ENCODE measurements at regions not wholly inside any gene's neighbourhood (a gene's known extent, or its start where the extent isn't known, plus 50 kb on each side); places are given as distances from the start of the nearest gene placed in this dataset.
A peak's percentile ranks its signal among the peaks of the same experiment; 100 is the strongest.
"Not testable (repeated sequence)": the region's sequence is repeated elsewhere in the genome, so short reads cannot be mapped to it uniquely, and the experiment has no call there.

DNA sequence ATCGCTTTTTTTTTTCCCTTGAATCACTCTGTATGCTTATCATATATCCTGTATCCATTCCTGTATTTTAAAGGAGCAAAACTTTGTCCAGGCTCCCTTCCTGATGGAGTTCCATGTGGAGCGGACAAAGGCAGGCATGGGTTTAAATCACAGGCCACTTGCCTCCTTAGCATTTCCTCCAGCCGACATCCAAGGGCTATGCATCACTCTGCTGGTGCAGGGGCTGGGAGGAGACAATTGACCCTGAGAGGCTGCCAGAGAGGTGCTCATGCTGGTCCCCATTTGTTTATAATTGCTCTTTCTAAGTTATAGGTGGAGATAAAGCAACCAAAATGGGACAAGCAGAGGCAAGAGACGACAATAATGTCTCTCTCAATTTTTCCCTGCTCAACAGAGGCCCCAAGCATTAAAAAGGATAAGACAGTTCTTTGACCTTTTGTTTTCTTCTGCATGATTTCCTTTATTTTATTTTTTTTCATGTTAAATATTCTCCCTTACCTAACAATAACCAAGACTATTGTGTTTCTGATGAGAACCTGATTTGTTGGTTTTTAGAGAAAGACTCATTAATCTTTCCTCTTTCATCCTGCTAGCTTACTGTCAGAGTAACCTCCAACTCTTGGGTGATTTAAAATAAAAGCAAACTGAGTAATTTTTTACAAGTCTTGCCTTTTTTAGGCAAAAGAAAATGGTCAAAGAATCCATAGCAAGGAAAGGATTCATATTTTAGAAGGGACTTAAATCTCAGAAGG, 353.7 kb downstream of the ADGRL2 start:
- DNase-seq, result no peak

DNA sequence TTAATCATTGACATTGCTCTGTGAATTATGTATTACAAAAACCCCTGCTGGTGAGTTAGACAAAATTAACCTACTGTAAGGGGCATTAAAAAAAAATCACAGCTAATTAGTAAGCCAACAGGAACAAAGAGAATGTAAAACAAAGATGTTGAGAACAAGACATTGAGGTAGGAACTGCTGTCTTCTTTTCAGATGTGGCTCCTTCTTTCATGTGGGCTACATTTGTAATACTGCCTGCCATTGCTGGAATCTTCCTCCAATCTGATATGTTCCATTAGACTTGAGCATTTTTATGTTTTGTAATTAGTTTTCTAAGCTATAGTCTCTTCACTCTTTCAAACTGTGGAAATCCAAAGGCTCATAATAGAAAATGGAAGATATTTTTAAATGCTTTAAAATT, 353.0 kb downstream of the ADGRL2 start:
- DNase-seq, result no peak

DNA sequence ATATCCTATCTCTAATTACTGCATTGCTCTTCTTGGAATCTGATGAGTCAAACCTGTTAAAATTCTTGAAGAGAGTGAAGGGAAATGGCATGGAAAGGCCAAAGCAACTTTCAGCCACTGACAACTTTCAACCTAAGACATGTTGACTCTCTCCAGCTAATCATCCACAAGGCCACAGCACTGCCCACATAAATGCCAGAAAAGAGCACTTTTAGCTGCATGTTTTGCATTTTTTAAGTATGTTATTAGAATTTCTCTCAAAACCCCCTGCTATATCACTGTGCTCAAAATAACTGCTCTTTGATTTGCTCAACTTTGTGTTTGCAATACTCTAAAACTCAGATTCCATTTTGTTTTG, 352.5 kb downstream of the ADGRL2 start:
- no peak for DNase-seq

DNA sequence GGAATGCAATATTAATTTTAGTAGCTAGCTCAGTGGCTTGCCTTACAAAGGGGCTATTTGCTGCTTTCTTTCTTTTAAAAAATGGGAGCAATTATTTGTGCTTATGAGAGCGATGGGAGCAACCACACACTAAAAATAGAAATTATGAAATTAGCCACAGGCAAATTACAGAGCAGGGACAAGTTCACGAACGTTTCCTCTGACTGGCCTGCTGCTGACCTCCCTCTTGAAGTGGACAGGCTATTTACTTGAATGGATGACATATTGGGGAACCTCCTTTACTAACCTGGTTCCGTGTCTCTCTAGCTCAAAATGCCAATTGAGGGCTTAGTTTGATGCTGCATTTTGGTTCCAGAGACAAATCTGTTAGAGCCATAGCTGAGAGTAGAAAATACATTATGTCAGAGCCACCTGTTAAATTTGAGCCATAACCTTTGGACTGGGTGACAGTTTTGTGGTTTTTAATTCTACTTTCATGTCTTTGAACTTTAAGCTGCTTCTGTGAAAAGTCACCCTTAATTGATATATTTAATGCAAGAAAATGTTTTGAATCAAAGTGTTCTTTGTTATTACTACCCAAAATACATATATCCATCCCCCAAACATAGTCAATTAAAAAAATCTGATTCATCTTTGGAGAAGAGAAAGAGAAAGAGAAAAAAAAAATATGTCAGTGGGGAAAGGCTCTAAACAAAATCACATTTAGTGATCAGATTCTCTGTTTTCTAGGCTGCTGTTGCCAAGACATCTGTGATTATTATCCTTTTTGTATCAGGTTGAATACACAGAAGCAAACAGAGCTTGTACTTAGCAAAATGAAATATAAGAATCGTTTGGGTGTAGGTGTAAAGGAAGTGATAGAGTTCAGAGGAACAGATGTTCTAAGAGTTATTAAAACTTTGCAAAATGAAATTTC, 351.9 kb downstream of the ADGRL2 start:
- DNase-seq, result peak; percentile 89

DNA sequence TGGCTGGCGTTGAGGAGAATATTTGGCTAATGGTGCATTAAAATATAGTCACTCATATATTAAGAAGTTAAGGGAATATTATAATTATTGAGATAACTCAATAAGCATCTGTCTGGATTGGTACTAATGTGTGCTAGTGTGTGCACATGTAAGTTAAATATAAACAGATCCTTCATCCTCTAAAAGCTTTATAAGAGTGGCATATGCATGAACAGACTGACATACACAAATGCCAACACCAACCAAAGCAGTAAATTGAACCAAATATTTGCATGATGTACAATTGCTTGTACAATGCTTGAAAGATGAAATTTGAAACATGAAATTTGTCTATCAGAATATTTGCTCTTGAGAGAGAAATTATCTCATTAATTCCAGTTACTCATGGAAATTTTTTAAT, 344.9 kb downstream of the ADGRL2 start:
- DNase-seq, result no peak

DNA sequence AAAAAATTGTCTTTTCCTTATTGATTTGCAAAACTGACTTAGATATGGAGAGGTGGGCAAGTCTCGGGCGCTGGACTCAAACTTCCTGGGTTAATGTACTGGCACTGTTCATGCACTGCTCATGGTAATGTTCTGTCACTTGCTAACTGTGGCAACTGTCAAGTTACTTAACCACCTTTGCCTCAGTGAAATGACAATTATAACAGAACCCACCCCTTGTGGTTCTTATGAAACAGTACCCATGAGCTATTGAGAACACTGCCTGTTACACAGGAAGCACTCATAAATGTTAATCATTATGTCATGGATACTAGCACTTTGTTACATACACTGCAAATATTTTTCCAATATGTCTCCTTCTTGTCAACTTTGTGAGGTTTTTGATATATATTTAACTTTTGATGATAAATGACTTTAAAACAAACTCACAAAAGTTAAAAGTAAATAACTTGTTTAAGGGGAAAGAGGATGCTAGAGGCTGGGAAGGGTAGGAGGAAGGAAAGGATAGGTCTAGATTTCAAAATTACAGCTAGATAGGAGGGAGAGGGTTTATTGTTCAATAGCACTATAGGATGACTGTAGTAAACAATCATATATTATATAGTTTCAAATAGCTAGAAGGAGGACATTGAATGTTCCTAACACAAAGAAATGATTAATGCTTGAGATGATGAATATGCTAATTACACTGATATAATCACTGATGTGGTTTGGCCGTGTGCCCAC, 342.5 kb downstream of the ADGRL2 start:
- DNase-seq, result no peak

DNA sequence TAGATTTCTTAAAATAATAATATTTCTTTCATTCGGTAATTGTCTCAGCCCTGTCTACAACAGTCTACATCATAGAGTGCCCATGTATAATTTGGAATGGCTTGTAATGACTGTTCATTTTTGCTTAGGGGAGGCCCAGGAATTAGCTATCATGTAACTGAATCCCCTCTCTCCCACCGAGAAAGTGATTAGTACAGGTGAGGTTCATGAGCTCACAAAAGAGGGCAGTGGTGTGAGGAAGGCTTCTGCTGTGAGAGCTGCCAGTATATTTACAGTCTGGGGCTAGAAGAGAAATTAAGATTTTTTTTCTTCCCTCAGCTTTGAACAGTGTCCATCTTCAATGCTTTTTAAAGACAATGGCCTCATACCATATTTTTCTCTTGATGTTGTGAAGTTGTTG, 340.7 kb downstream of the ADGRL2 start:
- no peak for DNase-seq

DNA sequence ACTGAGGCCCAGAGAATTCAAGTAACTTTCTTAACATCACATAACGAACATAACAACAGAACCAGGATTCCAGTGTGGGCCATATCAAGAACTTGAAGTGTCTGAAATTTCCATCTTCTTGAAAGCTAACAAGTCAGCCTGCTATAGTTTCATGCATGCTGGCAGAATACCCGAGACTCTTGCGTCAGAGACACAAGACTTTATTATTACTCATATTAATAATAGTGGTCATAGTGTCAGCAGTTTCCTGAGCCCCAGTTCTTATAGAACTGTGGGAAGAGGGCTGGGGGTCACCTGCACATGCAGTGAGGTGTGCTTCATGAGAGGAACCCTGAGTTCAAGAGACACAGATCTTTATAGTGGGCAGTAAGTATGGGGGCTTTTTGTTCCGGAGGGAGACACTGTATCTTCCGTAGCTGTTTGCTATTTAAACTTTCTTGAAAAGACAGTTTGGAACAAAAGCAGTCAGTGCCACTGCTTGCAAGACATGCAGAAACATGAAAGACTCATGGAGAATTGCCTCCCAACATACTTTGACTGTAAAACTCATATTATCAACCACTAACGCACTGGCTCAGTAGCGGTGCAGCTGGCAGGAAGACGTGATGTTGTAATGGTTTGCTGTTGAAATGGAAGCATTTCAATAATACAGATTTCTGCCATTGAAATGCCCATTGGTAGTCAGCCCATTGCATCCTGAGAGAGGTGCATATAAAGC, 339.2 kb downstream of the ADGRL2 start:
- DNase-seq, result no peak

DNA sequence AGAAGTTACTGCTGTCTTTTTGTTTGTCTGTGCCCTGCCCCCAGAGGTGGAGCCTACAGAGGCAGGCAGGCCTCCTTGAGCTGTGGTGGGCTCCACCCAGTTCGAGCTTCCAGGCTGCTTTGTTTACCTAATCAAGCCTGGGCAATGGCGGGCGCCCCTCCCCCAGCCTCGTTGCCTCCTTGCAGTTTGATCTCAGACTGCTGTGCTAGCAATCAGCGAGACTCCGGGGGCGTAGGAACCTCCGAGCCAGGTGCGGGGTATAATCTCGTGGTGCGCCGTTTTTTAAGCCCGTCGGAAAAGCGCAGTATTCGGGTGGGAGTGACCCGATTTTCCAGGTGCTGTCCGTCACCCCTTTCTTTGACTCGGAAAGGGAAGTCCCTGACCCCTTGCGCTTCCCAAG, 335.6 kb downstream of the ADGRL2 start:
- DNase-seq, result not testable (repeated sequence)

DNA sequence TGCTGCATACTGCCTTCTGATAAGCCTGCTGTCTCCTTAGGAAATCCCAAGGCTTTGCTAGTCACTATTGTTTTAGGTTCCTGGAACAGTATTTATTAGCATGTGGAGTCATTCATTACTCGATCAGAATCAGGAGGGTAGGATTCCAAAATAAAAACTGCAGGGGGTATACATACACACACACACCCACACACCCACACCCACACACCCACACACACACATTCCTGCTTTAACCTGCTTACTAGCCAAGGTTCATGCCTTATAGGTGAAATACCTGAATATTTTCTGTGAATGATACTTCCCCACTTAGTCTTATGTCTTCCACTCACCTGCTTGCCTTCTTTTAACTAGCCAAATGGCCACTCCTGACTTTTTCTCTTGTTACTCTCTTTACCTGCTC, 325.1 kb downstream of the ADGRL2 start:
- no peak for DNase-seq

DNA sequence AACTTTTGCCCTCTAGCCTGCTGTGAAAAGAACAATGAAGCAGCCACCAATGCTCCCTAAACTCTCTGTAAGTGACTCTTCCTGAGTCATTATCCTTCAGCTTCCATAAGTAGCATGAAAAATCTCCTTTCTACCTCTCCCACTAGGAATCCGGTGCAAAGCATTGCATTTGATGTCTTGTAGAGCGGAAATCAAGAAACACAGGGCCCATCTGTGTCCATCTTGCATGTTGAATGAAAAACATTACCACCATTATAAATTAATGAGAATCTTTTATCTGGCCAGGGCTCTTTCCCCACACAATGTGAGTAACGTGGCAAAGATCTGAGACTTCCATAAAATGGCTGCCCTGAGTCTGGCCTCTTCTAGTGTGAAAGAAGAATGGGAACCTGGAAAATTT, 324.4 kb downstream of the ADGRL2 start:
- no peak for DNase-seq

DNA sequence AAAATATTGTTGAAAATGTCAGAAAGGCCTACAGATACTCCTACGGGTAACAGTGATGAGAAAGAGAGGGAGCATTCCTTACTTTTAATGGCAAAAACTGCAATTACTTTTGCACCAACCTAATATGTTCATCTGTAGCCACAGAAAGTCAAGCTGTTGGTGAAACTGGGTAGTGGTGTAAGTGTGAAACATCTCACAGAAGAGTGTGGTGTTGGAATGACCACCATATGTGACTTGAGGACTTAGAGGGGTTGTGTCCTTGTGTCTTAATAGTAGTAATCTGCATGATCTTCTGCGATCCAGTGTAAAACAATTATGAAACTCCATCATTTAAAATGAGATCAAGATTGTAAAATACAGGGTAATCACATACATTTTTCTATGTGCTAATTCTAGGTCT, 320.7 kb downstream of the ADGRL2 start:
- DNase-seq, result no peak

DNA sequence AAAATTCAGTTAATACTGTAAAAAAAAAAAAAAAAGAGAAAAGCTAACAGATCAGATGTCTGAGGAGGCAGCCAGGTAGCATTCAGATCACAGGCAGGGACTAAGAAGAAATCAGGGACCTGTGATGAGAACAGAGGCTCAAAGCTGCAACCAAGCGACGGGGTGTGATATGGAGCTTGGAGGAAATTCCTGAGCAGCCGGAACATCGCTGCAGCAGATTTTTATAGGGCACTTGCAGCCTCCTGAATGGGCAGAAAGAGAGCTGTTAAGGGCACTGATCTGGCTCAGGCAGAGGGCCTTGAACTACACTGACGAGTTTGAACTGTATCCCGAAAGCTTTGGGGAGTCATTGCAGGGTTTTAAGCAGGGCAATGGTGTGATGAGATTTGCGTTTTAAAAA, 315.4 kb downstream of the ADGRL2 start:
- no peak for DNase-seq

DNA sequence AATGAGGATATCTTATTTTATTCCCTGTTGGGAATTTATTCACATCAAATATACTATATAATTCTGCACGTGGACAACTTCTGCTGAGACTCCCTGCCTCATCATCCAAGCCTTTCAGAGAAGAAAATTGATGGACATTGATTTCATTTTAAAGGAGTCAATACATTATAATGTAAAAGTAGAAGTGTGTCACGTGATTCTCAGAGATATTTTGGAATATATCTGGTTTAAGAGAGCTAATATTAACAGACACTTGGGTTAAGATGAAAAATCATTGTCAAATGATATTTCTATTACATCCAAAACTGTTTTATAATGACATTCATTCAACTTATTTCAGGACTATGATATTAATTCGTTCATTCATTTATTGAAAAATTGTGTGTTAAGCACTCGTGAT, 314.2 kb downstream of the ADGRL2 start:
- no peak for DNase-seq

DNA sequence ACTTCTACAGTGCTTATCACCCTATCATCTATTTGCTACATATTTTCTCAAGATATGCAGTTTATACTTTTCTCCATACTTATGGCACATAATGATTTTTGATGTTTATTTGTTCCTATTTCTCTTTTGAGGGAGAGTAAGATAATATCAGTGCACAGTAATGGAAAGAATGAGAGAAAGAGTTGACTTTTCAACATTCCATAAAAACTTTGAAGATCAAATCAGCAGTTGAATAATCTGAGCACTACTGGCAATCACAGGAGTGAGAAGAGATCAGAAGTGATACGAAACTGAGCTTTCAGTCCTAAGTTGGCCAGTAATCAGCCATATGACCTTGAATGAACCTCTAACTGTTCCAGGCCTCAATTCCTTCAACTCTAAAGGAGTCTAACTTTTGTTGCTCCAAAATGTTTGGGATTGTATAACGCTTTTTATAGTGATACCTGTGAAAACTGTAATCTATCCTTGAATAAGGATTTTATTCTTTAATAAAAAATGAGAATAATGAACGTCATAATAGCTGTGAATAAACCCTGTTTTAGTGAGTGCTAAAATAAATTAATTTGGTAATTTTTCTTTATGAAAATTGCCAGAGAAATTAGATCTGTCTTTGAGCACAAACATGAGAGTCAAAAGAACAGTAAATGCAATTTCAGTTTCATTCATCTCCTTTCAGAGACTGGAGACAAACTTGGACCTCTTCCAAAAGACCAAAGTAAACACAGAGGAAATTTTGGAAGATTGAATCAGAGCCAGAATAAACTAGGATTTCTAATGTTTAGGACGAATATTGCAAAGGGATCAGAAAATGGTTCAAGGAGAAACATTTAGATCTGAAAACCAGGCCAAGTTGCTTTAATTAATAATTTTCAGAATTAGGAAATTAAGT, 309.9 kb downstream of the ADGRL2 start:
- DNase-seq, result peak; percentile 60

DNA sequence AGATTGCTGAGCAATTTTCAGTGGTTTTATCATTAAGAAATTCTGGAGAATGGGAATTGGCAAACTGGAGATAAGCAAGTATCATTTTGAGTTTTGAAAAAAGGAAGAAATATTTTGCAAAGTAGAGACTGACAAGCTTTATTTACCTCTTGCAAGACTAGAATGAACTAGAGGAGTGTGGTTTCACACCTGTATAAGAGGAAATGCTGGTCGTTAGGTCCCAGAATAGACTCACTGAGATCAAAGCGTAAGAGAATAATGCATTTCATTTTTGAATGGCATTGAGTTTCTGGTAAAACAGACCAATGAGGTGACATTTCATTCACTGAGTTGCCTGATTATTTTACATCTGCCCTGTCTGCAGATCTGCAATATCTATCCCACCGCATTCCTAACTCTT, 308.1 kb downstream of the ADGRL2 start:
- no peak for DNase-seq

DNA sequence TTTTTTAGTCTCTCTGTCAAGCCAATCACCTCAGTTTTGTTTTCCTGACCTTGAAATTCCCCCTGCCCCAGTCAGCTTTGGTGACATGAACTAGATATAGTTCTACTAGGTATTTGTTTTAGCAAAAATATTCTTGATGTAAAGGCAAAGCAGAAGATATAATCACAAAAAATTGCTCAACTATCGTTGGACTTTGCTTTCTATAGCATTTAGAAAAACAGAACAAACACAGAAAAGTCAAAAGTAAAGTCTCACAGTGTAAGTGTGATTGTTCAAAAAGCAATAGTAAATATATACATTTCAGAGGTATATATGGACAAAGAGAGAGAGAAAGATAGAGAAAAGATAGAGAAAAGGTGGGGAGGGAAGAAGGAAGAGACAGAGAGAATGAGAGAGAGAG, 305.9 kb downstream of the ADGRL2 start:
- no peak for DNase-seq

DNA sequence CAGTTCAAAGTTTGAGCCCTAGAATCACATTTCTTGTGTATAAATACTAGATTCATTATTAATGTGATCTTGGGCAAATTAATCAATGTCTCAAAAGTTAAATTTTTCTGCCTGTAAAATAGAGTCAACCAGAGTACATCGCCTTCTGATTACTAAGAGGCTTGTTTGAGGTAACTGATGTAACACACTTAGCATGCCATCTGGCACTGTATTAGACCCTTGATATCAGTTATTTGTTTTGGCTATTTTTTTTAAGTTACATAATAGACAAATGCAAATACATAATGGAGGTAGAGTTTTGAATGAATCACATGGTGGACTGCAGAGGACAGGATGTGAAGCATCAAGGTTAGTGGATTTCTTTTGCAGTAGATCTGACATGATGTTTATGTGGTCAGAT, 298.4 kb downstream of the ADGRL2 start:
- peak; percentile 50 for DNase-seq

DNA sequence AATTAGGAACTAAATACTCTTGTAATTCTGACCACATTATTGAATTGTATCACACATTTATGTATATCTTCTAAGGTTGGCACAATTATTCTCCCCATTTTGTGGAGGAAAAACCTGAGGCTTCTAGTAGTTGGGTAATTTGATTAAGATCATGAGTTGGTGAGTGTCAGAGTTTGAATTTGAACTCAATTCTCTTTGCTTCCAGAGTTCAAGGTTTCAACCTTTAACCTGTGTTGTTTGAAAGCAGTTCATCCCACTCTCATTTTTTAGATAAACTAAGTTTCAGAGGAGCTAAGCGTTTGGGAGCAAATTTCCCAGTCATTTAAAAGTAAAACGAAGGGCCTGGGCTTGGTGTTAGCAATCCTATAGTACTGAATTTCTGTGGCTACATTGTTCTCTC, 293.4 kb downstream of the ADGRL2 start:
- no peak for DNase-seq

DNA sequence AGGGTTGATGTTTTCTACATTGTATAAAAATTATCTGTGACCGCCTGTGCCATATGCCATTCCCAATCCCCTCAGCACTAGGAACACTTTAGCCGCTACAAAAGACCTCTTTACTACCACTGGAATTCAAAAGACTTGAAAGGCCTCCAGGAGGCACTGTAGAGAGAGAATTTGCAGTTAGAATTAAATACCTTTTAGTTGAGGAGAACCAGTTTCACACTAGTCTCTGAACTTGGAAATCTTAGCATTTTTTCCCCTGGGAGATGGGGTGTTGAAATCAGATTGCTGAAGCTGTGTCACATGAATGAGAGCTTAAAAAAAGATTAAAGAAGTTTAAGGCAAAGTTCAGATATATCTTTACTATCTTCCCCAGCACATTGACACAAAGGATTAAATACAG, 291.0 kb downstream of the ADGRL2 start:
- no peak for DNase-seq

DNA sequence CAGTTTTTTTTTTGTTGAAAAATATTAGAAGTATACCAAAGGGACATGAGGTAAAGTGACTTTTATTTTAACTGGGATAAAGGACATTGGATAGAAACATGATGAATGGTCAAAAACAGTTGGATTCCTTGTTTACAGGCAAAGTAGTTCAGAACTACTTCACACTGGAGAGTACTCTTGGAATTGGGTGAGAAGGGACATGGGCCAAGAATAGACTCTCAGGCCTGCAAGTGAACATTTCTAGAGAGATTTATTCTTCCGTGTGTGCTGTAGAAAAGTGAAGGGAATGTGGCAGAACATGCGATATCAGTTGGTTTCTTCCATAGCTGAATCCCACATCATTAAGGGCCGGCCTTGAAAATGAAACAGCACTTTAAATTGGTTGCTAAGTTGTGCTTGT, 290.5 kb downstream of the ADGRL2 start:
- DNase-seq, result no peak

DNA sequence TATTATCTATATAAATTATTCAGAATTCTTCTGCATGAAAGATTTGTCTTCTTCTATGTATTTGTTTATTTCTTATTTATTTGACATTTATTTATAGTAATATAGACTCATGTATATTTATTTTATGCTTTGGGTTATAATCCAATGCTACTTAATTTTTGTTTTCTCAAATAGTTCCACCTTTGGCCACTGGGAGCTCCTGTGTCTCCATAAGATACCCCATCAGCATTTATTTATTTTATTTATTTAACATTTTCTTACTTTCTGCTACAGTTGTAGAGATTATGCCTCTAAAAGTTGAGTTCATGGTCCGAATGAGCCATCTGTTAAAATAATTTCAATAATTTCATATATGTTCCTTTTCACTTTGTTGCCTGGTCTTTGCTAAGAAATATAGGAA, 289.4 kb downstream of the ADGRL2 start:
- no peak for DNase-seq

All from NCI-H2171 treated with DMSO at 0.1 percent for 48 hours (cell line).